Type B pancreatic cell (in vitro differentiated cells): ENCODE measurements at regions not wholly inside any gene's neighbourhood (a gene's known extent, or its start where the extent isn't known, plus 50 kb on each side); places are given as distances from the start of the nearest gene placed in this dataset.

Experiments used
- DNase-seq: peaks from one replicate; pipeline ENCODE4 v3.0.0; 2021; ENCODE audit warnings: mixed read lengths; ENCODE audit not compliant: unreplicated experiment; ENCODE audit errors: extremely low spot score
- H3K27ac Mint-ChIP-seq: 2 replicates; pipeline ENCODE4 v1.8.0; 2021; ENCODE audit warnings: mild to moderate bottlenecking, mixed read lengths
- H3K27me3 Mint-ChIP-seq: 2 replicates; pipeline ENCODE4 v1.8.0; 2021; ENCODE audit warnings: mixed read lengths
- H3K36me3 Mint-ChIP-seq: 2 replicates; pipeline ENCODE4 v1.8.0; 2021; ENCODE audit warnings: mixed read lengths
- H3K4me1 Mint-ChIP-seq: one replicate; pipeline ENCODE4 v1.8.0; 2021; ENCODE audit warnings: mixed read lengths; ENCODE audit not compliant: unreplicated experiment
- H3K4me3 Mint-ChIP-seq: 2 replicates; pipeline ENCODE4 v1.8.0; 2021; ENCODE audit warnings: mild to moderate bottlenecking, mixed read lengths
- H3K9me3 Mint-ChIP-seq: 2 replicates; pipeline ENCODE4 v1.8.0; 2021; ENCODE audit warnings: mixed read lengths
- CTCF ChIP-seq: fragments of 200-600 bp; sonication (generic); conservative IDR thresholded peaks from 2 replicates; pipeline ENCODE4 v1.5.0; 2021; ENCODE audit warnings: antibody characterized with exemption, mild to moderate bottlenecking

DNA sequence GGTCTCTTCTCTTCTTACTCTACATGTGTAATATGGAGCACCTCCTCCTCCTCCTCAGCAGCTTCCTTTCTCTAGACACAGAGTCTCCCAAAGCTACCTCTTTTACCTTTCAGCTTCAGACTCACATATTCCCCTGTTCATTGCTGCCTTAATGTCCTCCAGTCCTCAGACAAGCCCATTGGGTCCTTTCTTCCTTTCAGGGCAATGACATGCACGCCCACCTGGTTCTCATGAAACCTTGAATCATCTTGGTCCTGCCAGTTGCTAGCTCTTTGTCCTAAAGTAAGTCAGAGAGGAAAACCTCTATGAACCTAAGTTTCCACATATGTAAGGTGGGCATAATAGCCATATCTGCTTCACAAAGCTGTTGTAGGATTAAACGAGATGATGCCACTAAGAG is 227.0 kb downstream of the RPS24 start:
- Mint-ChIP-seq H3K27ac (peak overlapping the region; percentile 53), H3K36me3 (no peaks in the 10 kb centered on the region), H3K4me3 (no peak overlapping the region), H3K27me3 (peaks cover 3% of the 10 kb centered on the region), H3K4me1 (peaks cover 13% of the 10 kb centered on the region), H3K9me3 (no peaks in the 10 kb centered on the region)
- TF ChIP-seq CTCF, result no peak
- DNase-seq, result no peak

DNA sequence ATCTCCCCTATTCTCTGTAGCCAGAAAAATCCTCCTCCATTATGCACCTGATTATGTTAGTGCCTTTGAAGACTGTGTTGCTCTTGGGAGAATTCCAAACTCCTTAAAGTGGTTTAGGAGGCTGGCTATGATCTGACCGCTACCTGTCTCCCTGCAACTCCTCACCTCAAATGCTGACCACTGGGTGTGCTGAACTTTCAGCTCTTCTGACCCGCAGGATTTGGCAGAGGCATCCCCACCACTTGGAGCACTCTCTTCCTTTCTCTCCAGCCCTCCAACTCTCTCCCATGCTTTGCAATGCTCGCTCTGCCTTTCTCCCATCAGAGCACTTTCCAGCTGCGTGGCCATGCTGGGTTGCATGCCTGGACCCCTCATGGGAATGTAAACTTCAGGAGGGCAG is 227.6 kb downstream of the RPS24 start:
- Mint-ChIP-seq H3K4me3 (no peak overlapping the region), H3K9me3 (no peaks in the 10 kb centered on the region), H3K27me3 (peaks cover 3% of the 10 kb centered on the region), H3K36me3 (no peaks in the 10 kb centered on the region), H3K4me1 (peaks cover 16% of the 10 kb centered on the region), H3K27ac (no peak overlapping the region)
- TF ChIP-seq CTCF, result no peak
- DNase-seq, result no peak

GRCh38 chr10:78262860-78263259 is 229.2 kb downstream of the RPS24 start:
- Mint-ChIP-seq H3K36me3 (no peaks in the 10 kb centered on the region), H3K9me3 (no peaks in the 10 kb centered on the region), H3K4me1 (peaks cover 28% of the 10 kb centered on the region), H3K27me3 (peaks cover 3% of the 10 kb centered on the region), H3K27ac (no peak overlapping the region), H3K4me3 (no peak overlapping the region)
- TF ChIP-seq CTCF, result no peak
- DNase-seq, result no peak

DNA sequence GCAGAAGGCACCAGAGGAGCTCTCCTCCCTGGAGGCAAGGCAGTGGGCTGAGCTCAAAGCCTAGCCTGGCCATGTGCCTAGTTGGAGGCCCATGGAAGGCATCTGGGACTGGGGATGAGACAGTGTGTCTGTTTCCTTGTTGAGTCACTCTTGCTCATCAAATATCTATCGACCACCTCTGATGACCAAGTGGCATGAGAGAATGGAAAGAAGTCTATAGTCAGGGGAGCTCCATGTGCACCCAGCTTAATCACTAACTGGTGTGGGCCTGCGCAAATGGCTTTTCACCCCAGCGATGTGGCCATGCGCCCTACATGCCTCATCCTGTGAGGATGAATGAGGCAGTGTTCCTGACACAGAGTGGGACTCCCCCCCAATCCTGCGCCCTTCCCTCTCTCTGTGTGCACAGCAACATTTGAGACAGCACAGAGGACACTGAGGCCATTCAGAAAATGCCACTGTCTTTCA is 229.9 kb downstream of the RPS24 start:
- H3K27me3 Mint-ChIP-seq, result peaks cover 3% of the 10 kb centered on the region
- no peak for TF ChIP-seq CTCF
- no peak for DNase-seq
- no peak overlapping the region for H3K4me3 Mint-ChIP-seq
- H3K27ac Mint-ChIP-seq, result no peak overlapping the region
- H3K4me1 Mint-ChIP-seq, result peaks cover 28% of the 10 kb centered on the region
- H3K9me3 Mint-ChIP-seq, result no peaks in the 10 kb centered on the region
- H3K36me3 Mint-ChIP-seq, result no peaks in the 10 kb centered on the region

- TF ChIP-seq CTCF, result no peak
- Mint-ChIP-seq H3K36me3 (no peaks in the 10 kb centered on the region), H3K4me1 (peaks cover 34% of the 10 kb centered on the region), H3K27ac (no peak overlapping the region), H3K9me3 (no peaks in the 10 kb centered on the region), H3K4me3 (no peak overlapping the region), H3K27me3 (peaks cover 3% of the 10 kb centered on the region)
- DNase-seq, result no peak
These were observed 230.7 kb downstream of the RPS24 start for GRCh38 chr10:78264361-78264760.
